ENCODE measurements at regions not wholly inside any gene's neighbourhood (a gene's known extent, or its start where the extent isn't known, plus 50 kb on each side); places are given as distances from the start of the nearest gene placed in this dataset.

DNA sequence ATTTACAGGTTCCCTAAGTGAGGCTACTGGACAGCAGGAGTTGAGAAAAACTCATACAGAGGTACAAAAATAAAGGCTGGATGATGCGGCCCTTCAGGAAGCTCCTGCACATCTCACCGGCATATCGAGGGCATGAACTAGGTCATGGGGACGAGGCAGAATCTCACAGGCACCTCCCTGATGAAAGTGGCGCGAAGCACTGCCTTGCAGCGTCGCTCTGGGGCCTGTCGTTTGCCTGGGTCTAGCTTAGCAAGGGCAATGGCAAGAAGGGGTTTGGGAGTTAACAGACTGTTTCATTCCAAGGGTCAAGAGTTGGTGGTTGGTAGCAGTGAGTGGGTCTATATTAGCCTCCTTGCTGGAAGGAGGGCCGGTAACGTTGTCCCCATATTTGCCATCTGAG lies 103.5 kb upstream of the IRF2BP2 start:
- DNase-seq (ENCODE audit: low spot score), result no peak

DNA sequence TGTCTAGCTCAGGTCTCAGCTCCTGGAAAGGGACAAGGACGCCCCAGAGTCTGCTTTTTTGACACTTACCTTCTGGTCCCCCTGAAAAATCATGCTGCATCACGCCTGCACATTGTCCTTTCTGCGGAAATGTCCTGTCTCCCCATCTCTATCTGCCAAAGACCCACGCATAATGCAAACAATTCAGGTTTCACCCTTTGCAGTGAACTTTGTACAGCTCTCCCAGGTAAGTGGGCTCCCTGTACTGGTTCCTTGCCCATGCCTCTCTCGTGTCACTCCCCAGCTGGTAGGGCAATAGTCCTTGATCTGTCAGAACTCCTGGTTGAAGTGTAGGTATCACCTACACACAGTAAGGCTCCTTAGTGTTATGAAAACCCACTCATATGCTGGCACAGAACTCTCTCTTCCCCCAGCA lies 102.9 kb upstream of the IRF2BP2 start:
- no peak for DNase-seq (ENCODE audit: low spot score)

GRCh38 chr1:234710936-234711724 lies 101.2 kb upstream of the IRF2BP2 start:
- DNase-seq (ENCODE audit: low spot score), result no peak

DNA sequence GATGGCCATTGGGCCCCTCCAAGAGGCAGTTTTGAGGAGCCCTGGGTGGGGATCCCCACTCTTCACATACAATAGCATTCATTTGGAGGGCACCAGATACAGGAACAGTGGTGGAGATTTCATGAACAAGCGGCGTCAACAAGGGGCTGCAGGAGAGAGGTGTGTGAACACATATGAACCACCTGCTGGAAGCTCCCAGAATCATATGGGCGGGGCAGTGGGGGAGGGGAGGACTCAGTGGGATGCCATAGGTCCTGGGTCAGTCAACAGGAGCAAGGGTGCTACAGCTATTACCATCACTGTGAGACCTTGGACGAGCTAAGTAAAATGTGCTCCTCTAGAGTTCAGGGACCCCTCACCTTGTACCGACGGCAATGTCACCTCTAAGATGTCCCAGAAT lies 100.4 kb upstream of the IRF2BP2 start:
- no peak for DNase-seq (ENCODE audit: low spot score)

DNA sequence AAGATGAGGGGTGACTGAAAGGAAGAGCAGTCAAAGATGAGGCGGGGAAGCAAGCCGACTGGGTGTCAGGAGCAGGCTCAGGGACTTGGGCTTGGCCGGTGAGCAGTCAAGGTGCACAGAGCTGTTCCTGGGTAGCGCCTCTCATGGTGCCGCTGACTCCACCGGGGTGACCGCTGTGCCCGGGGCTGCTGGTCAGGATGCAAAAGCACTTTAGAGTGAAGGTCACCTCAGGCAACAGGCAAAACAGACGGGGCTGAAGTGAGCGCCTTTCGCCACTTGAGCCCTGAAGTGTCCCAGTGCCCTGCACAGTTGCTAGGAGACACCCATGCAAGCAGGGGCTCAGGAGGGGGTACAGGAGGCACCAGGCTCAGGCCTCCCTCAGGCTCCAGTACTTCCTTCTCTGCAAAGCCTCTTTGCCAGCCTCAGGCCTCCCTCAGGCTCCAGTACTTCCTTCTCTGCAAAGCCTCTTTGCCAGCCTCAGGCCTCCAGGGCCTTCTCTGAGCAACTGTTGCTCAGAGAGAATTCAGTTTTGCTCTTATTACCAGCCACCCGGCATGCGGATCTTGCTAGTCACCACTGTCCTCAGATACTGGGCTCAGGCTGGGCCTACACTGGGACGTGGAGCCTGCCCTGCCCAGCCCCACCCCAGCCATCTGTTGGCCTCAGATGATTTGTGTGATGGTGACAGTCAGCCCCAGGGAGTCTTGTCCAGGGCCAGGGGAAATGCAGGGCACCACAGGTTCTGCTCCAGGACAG lies 99.7 kb upstream of the IRF2BP2 start:
- no peak for DNase-seq (ENCODE audit: low spot score)

DNA sequence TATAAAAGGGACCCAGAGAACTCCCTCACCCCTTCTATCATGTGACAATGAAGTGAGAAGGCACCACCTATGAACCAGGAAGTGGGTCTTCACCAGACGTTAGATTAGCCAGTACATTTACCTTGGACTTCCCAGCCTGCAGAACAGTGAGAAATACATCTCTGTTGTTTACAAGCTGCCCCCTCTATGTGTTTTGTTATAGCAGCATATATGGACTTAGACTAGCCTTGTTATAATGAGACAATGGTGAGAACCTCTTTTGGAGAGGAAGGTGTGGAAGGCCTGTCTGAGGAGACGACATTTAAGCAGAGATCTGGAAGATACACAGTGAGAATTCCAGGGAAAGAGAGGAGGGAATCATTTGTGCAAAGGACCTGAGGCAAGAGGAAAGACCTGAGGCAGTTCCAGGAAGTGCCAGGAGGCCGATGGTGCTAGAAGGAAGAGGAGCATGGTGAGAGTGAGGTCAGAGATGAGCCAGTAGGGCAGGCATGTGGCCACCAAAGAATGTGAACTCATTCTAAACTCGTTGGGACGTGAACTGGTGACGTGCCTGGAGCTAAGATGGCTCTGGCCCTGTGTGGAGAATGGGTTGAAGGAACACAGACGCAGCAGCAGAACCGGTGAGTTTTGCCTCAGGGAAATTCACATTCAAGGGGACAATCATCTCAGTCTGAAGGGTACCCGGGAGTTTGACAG lies 98.9 kb upstream of the IRF2BP2 start:
- no peak for DNase-seq (ENCODE audit: low spot score)

- DNase-seq (ENCODE audit: low spot score), result no peak
These were observed 97.7 kb upstream of the IRF2BP2 start for GRCh38 chr1:234707641-234708040.

DNA sequence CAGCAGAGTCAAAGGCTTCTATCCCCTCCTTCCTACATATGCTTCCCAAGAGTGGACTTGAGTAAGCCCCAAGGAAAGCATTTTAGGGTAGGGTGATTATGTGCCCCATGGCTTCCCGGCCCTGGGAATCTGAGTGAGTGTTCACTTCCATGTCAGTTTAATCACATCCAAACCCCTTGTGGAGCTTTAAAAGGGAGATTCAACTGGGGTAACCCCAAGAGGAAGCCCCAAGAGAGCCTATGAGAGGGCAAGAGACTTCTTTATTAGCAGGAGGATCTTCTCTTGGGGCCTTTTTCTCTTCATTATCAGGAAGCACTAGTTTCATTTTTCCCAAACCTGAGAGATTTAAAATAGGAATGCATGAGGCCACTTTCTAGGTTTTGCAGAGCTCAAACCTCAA lies 97.0 kb upstream of the IRF2BP2 start:
- DNase-seq (ENCODE audit: low spot score), result no peak

- DNase-seq (ENCODE audit: low spot score), result no peak
These were observed 96.2 kb upstream of the IRF2BP2 start for GRCh38 chr1:234706199-234706598.

DNA sequence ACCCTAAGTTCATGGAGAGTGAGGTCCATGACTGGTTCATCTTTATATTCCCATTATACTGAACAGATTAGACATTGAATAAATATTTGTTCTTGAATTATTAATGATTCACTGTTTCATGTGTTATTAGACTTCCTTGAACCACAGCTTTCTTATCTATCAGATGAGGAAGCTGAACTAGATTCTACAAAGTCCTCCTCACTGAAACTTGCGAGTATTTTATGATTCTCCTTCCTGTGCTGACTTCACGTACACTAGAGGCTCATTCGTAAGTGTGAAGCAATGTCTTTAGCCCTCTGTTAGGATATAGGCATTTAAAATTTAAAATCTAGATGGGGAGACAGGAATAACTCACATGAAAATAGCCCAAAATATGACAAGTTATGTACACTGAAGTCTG lies 95.6 kb upstream of the IRF2BP2 start:
- no peak for DNase-seq (ENCODE audit: low spot score)

GRCh38 chr1:234704106-234704887 lies 94.3 kb upstream of the IRF2BP2 start:
- no peak for DNase-seq (ENCODE audit: low spot score)

- no peak for DNase-seq (ENCODE audit: low spot score)
These were observed 92.5 kb upstream of the IRF2BP2 start for GRCh38 chr1:234702342-234703000.

DNA sequence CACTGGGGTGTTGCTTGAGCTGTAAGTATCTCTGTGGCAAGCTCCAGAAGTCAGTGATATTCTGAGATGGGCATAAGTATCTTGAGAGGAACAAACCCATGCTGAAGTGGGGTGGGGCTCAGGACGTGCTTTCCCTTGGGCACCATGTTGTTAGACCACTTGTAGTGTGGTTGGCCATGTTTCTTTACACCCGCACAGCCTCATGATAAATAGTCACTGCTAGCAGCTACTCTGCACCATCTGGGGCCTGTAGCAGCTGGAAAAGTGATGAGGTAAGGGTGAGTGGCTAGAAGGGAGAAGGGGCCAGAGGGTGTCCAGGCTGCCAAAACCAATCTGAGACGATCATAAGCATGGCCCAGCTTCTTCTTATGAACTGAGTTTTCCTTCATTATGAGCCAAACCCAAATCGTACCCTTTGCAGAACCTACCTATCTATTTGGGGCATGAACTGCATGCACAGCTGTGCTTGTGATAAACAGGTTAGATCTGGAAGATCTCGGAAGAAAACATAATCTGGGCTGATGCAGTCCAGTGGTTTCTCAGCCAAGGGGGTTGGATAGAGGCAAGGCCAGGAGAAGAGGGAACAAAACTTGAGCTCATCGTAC lies 91.9 kb upstream of the IRF2BP2 start:
- no peak for DNase-seq (ENCODE audit: low spot score)

DNA sequence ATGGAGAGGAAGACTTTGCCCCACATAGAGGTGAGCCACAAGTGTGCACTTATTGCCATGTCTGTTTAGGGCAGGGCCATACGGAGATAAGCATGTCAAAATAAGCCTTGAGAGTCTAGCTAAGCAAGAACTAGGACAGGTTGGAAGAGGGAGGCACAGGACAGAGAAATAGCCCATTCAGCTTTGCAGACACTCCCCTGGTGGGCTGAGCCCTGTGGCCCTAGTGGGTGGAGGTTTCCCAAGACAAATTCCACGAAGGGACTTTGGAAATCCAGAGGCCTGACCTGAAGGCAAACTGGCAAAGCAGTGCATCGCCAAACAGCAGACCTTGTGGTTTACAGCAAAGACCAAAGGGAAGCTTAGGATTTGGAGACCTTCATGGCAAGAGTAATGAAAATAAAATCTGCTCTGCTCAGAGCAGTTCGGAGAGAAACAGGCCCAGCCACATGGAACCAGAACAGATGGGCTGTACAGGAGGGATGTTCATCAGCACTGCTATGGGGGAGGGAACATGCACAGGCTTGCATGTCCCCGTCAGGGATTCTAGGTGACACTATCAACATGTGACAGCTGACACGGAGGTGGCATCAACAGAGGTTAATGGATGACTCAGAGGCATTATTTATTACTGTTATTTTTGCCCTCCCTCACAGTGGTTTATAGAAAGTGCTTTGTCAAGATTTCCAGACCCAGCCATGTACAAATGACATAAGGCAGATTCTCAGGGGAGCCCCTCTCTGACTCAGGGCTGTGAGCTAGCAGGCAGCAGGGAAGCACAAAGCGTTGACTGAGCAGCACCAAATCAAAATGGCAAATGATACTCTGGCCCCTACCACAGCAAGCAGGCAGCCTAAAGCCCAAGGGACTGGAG lies 90.1 kb upstream of the IRF2BP2 start:
- no peak for DNase-seq (ENCODE audit: low spot score)

- DNase-seq (ENCODE audit: low spot score), result no peak
These were observed 88.7 kb upstream of the IRF2BP2 start for GRCh38 chr1:234698686-234699085.

DNA sequence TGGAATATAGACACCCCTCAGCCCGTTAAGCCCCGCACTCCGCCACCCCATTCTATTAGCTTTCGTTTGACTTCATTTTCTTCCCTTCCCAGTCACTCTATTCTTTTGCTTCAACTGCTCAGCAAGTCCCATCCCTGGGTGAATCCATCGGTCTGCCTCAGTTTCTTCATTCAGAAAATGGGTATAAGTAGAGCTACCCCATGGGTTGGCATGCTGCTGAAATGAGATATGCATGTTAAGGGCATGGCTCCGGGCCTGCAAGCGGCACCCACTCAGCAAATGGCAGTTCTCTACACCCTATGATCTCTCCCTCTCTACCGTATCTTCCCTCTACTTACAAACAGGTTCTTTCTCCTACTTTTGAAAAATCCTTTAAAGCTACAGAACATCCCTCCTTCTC lies 87.8 kb upstream of the IRF2BP2 start:
- no peak for DNase-seq (ENCODE audit: low spot score)

DNA sequence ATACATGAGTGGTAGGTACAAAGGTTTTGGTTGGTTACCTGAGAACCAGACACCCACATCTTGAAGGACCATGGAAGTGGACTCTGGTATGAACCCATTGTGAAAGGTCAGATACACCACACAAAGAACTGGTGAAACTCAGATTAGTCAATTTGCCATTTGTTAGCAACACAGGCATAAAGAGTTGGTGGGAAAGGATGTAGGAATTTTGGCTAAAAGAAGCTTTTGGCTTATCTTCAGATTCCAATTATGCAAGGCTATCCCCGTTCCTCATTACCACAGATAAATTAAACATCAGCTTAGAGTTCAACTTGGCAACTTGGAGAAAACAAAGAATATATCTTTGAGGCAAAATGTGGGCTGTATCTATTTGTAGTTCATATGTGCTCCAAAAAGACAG lies 87.0 kb upstream of the IRF2BP2 start:
- no peak for DNase-seq (ENCODE audit: low spot score)

GRCh38 chr1:234696148-234696576 lies 86.2 kb upstream of the IRF2BP2 start:
- no peak for DNase-seq (ENCODE audit: low spot score)

DNA sequence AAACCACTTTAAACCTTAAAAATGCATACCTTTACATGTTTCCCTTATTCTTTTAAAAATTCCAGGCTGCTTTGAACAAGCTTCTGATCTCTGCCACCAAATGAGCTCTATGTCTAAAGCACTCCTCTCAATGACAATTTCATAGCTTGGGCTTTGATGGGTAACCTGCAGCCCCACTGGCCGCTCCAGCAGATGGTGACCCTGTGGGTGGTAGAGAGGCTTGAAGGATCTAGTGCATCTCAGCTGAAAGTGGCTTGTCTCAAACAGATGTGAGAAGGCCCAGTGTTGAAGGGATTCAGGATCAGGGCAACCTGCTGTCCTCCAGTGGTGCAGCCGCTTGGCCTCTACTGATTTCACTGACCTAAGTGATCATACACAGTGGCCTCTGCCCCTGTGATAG lies 84.7 kb upstream of the IRF2BP2 start:
- no peak for DNase-seq (ENCODE audit: low spot score)

- DNase-seq (ENCODE audit: low spot score), result no peak
These were observed 83.1 kb upstream of the IRF2BP2 start for GRCh38 chr1:234692966-234693580.

Data from NAMALWA (cell line).